Astrocyte of the cerebellum (primary cell): ENCODE measurements at regions not wholly inside any gene's neighbourhood (a gene's known extent, or its start where the extent isn't known, plus 50 kb on each side); places are given as distances from the start of the nearest gene placed in this dataset.

ENCODE experiments used
- DNase-seq: peaks from one replicate; pipeline ENCODE4 v3.0.0-alpha.2; 2011; ENCODE audit warnings: low read depth
- H3K4me3 ChIP-seq: 2 replicates; pipeline ENCODE4 v1.5.1; 2011; ENCODE audit warnings: mild to moderate bottlenecking, low read depth, low read length, moderate library complexity
- CTCF ChIP-seq: IDR thresholded peaks from 2 replicates; pipeline ENCODE4 v1.5.1; 2012; ENCODE audit warnings: low read length, low read depth, moderate library complexity, mild to moderate bottlenecking; ENCODE audit errors: missing control alignments
- in situ Hi-C: cut with HindIII; loops from 2 replicates; pipeline ENCODE4 v1.10.0; 2017; ENCODE audit warnings: low sequenced_read_pairs

GRCh38 chr12:87384226-87384625, 645.0 kb downstream of the C12orf50 start:
- H3K4me3 ChIP-seq: no peak overlapping the region
- DNase-seq: no peak
- in situ Hi-C loops: no loop called here

GRCh38 chr12:87383680-87384079, 645.5 kb downstream of the C12orf50 start:
- H3K4me3 ChIP-seq: no peak overlapping the region
- in situ Hi-C loops: no loop called here
- no peak for DNase-seq
- no peak for TF ChIP-seq CTCF

More at GRCh38 chr12:87384226-87384625, 645.0 kb downstream of the C12orf50 start:
- TF ChIP-seq CTCF: no peak

GRCh38 chr12:87382959-87383566, 646.1 kb downstream of the C12orf50 start:
- TF ChIP-seq CTCF: no peak
- in situ Hi-C loops: no loop called here
- DNase-seq: no peak
- H3K4me3 ChIP-seq: no peak overlapping the region

- in situ Hi-C loops: no loop called here
- TF ChIP-seq CTCF: no peak
- no peak overlapping the region for H3K4me3 ChIP-seq
- DNase-seq: no peak
These were observed 646.8 kb downstream of the C12orf50 start for GRCh38 chr12:87382436-87382835.

GRCh38 chr12:87381742-87382141, 647.5 kb downstream of the C12orf50 start:
- no peak for TF ChIP-seq CTCF
- DNase-seq: no peak
- in situ Hi-C loops: no loop called here
- no peak overlapping the region for H3K4me3 ChIP-seq

GRCh38 chr12:87378526-87378925, 650.7 kb downstream of the C12orf50 start:
- TF ChIP-seq CTCF: no peak
- in situ Hi-C loops: no loop called here
- DNase-seq: no peak
- H3K4me3 ChIP-seq: no peak overlapping the region

- no peak for DNase-seq
- no peak overlapping the region for H3K4me3 ChIP-seq
- in situ Hi-C loops: no loop called here
- TF ChIP-seq CTCF: no peak
These were observed 652.5 kb downstream of the C12orf50 start for GRCh38 chr12:87376722-87377121.
